ENCODE measurements at regions not wholly inside any gene's neighbourhood (a gene's known extent, or its start where the extent isn't known, plus 50 kb on each side); places are given as distances from the start of the nearest gene placed in this dataset.

DNA sequence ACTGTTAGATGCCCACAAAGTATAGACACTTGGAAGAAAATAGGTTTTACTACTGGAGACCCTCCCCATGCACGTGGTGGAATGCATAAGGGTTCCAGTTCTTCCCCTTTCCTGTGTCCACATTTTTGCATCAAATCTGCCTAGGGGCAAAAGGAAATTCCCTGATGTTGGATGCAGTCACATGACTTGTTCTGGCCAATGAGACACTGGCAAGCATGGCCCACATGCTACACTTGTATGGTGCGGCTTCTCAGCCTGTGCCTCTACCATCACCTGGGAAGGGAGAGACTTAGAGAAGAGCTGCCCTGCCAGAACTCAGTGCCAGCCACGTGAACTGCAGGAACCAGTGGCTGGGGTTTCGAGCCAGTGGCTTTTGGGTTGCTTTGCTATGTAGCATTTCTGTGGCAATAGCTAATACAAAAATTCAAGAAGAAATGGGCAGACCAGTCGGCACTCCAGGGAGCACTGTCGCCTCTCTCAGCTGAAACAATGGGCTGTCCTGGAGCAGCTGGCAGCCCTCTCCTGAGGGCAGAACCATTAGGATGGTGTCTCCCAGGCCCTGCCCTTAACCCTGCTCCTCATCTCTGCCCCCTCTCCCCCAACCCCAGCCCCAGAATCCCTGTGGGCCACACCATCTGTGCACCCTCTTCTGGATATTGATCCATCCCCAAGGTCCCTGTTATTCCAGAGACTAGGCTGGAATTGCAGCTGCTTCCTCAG lies 634.0 kb downstream of the UQCRFS1 start:
- no TSS peak for BruUV-seq (replicated peaks)
- WGBS (ENCODE audit: insufficient coverage, insufficient replicate concordance, low lambda C conversion rate, missing lambda C conversion rate) = 0% methylated on average over 6 of the region's 6 CpGs
- TF ChIP-seq, protein P1, sequence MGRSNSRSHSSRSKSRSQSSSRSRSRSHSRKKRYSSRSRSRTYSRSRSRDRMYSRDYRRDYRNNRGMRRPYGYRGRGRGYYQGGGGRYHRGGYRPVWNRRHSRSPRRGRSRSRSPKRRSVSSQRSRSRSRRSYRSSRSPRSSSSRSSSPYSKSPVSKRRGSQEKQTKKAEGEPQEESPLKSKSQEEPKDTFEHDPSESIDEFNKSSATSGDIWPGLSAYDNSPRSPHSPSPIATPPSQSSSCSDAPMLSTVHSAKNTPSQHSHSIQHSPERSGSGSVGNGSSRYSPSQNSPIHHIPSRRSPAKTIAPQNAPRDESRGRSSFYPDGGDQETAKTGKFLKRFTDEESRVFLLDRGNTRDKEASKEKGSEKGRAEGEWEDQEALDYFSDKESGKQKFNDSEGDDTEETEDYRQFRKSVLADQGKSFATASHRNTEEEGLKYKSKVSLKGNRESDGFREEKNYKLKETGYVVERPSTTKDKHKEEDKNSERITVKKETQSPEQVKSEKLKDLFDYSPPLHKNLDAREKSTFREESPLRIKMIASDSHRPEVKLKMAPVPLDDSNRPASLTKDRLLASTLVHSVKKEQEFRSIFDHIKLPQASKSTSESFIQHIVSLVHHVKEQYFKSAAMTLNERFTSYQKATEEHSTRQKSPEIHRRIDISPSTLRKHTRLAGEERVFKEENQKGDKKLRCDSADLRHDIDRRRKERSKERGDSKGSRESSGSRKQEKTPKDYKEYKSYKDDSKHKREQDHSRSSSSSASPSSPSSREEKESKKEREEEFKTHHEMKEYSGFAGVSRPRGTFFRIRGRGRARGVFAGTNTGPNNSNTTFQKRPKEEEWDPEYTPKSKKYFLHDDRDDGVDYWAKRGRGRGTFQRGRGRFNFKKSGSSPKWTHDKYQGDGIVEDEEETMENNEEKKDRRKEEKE (IDR thresholded peaks at IDR 0.05) = no peak
- TF ChIP-seq NFYA (IDR thresholded peaks at IDR 0.05; ENCODE audit: borderline replicate concordance, low read depth, low read length) (no peak), RB1 (IDR thresholded peaks at IDR 0.05; ENCODE audit: borderline replicate concordance) (no peak), SP1 (IDR thresholded peaks at IDR 0.05; ENCODE audit: low read depth, low read length) (no peak), SUZ12 (IDR thresholded peaks at IDR 0.05; ENCODE audit: unreplicated experiment) (no peak), SMARCA5 (IDR thresholded peaks at IDR 0.05) (no peak), SREBF1 (IDR thresholded peaks at IDR 0.05; ENCODE audit: low read length) (no peak), JUNB (IDR thresholded peaks at IDR 0.05) (no peak), DPF2 (IDR thresholded peaks at IDR 0.05) (no peak)
- TF ChIP-seq, protein P2, sequence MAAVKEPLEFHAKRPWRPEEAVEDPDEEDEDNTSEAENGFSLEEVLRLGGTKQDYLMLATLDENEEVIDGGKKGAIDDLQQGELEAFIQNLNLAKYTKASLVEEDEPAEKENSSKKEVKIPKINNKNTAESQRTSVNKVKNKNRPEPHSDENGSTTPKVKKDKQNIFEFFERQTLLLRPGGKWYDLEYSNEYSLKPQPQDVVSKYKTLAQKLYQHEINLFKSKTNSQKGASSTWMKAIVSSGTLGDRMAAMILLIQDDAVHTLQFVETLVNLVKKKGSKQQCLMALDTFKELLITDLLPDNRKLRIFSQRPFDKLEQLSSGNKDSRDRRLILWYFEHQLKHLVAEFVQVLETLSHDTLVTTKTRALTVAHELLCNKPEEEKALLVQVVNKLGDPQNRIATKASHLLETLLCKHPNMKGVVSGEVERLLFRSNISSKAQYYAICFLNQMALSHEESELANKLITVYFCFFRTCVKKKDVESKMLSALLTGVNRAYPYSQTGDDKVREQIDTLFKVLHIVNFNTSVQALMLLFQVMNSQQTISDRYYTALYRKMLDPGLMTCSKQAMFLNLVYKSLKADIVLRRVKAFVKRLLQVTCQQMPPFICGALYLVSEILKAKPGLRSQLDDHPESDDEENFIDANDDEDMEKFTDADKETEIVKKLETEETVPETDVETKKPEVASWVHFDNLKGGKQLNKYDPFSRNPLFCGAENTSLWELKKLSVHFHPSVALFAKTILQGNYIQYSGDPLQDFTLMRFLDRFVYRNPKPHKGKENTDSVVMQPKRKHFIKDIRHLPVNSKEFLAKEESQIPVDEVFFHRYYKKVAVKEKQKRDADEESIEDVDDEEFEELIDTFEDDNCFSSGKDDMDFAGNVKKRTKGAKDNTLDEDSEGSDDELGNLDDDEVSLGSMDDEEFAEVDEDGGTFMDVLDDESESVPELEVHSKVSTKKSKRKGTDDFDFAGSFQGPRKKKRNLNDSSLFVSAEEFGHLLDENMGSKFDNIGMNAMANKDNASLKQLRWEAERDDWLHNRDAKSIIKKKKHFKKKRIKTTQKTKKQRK (IDR thresholded peaks at IDR 0.05; ENCODE audit: low read depth, low read length) = no peak
- TF ChIP-seq, protein P3, sequence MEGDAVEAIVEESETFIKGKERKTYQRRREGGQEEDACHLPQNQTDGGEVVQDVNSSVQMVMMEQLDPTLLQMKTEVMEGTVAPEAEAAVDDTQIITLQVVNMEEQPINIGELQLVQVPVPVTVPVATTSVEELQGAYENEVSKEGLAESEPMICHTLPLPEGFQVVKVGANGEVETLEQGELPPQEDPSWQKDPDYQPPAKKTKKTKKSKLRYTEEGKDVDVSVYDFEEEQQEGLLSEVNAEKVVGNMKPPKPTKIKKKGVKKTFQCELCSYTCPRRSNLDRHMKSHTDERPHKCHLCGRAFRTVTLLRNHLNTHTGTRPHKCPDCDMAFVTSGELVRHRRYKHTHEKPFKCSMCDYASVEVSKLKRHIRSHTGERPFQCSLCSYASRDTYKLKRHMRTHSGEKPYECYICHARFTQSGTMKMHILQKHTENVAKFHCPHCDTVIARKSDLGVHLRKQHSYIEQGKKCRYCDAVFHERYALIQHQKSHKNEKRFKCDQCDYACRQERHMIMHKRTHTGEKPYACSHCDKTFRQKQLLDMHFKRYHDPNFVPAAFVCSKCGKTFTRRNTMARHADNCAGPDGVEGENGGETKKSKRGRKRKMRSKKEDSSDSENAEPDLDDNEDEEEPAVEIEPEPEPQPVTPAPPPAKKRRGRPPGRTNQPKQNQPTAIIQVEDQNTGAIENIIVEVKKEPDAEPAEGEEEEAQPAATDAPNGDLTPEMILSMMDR (IDR thresholded peaks at IDR 0.05 in 2 of 3, conservative IDR thresholded peaks at IDR 0.05 in 1 of 3; ENCODE audit: control insufficient read depth in 2 of 3, extremely low read depth in 1 of 3, insufficient read depth in 1 of 3, low read depth in 3 of 3, low read length in 3 of 3) = no peak
- no peaks in the 10 kb centered on the region for H3K9me3 ChIP-seq (replicated peaks; ENCODE audit: control insufficient read depth, insufficient read depth, low read length)
- ATAC-seq (no peak), FAIRE-seq (no peak), DNase-seq (ENCODE audit: low read depth, low spot score) (no peak)
- H3K36me3 ChIP-seq (ENCODE audit: control insufficient read depth in 2 of 2, insufficient read depth in 2 of 2, low read length in 1 of 2) = no peaks in the 10 kb centered on the region
- intact Hi-C loops (cut with micrococcal nuclease; ENCODE audit: unreplicated experiment) = no loop called here
- ChIA-PET CTCF (interaction anchor here (0.8 to 1.5 kb wide), 3 partner anchors 10 to 55 kb away, joined by 3 to 4 read pairs (median 3); no protein-coding TSS in a partner anchor), RAD21 (ENCODE audit: unreplicated experiment) (interaction anchor here (0.6 to 0.9 kb wide), 2 partner anchors 10 to 25 kb away, joined by 3 read pairs; no protein-coding TSS in a partner anchor), SMC1A (ENCODE audit: uncharacterized antibody, unreplicated experiment) (interaction anchor here (0.9 kb wide), 1 partner anchor 35 kb away, joined by 3 read pairs; no protein-coding TSS in a partner anchor), POLR2A (interaction anchor here (1.1 kb wide), 1 partner anchor 33 kb away, joined by 5 read pairs; no protein-coding TSS in a partner anchor)
- H3K4me1 ChIP-seq (ENCODE audit: control insufficient read depth, insufficient read depth, low read length) = no peaks in the 10 kb centered on the region
- no peaks in the 10 kb centered on the region for H3K27me3 ChIP-seq (replicated peaks in 1 of 2; ENCODE audit: control insufficient read depth in 2 of 2, insufficient read depth in 2 of 2, low read length in 1 of 2)
- in situ Hi-C loops (cut with MboI) = no loop called here
- no peak overlapping the region for H3K4me2 ChIP-seq (ENCODE audit: control insufficient read depth, insufficient read depth)
- H3K4me3 ChIP-seq = no peak overlapping the region
- H4K20me1 ChIP-seq (ENCODE audit: control insufficient read depth, insufficient read depth) = no peaks in the 10 kb centered on the region
- H3K9ac ChIP-seq (ENCODE audit: control insufficient read depth, insufficient read depth, low read length) = no peak overlapping the region
- H3K79me2 ChIP-seq (ENCODE audit: control insufficient read depth, insufficient read depth, low read length) = no peaks in the 10 kb centered on the region
- H2AFZ ChIP-seq (ENCODE audit: control insufficient read depth, low read depth, low read length) = no peak overlapping the region
- no peak overlapping the region for H3K27ac ChIP-seq (ENCODE audit: control insufficient read depth, insufficient read depth)
